ENCODE measurements at regions not wholly inside any gene's neighbourhood (a gene's known extent, or its start where the extent isn't known, plus 50 kb on each side); places are given as distances from the start of the nearest gene placed in this dataset.

GRCh38 chr1:96355521-96355920, 366.1 kb upstream of the PTBP2 start:
- Mint-ChIP-seq H3K36me3 (ENCODE audit: low read depth) (no peaks in the 10 kb centered on the region), H3K4me3 (no peak overlapping the region), H3K27ac (no peak overlapping the region), H3K4me1 (no peaks in the 10 kb centered on the region), H3K9me3 (no peaks in the 10 kb centered on the region), H3K27me3 (peaks cover 2% of the 10 kb centered on the region)
- ChIA-PET POLR2A (no interaction called here), CTCF (interaction anchor here (0.5 kb wide), 1 partner anchor 76 kb away, joined by 3 read pairs; no protein-coding TSS in a partner anchor)
- no peak for DNase-seq

GRCh38 chr1:96355961-96356360, 365.6 kb upstream of the PTBP2 start:
- ChIA-PET POLR2A (no interaction called here), CTCF (no interaction called here)
- Mint-ChIP-seq H3K36me3 (ENCODE audit: low read depth) (no peaks in the 10 kb centered on the region), H3K4me1 (no peaks in the 10 kb centered on the region), H3K4me3 (no peak overlapping the region), H3K27ac (no peak overlapping the region), H3K9me3 (no peaks in the 10 kb centered on the region), H3K27me3 (peaks cover 2% of the 10 kb centered on the region)
- no peak for DNase-seq

- Mint-ChIP-seq H3K27ac (no peak overlapping the region), H3K4me3 (no peak overlapping the region), H3K9me3 (no peaks in the 10 kb centered on the region), H3K27me3 (peaks cover 2% of the 10 kb centered on the region), H3K36me3 (ENCODE audit: low read depth) (no peaks in the 10 kb centered on the region), H3K4me1 (peaks cover 2% of the 10 kb centered on the region)
- DNase-seq, result no peak
- CTCF ChIA-PET, result interaction anchor here (0.6 kb wide), 1 partner anchor 11 kb away, joined by 3 read pairs; no protein-coding TSS in a partner anchor
- POLR2A ChIA-PET, result no interaction called here
Observed at GRCh38 chr1:96357141-96357765, 364.3 kb upstream of the PTBP2 start.

- DNase-seq, result no peak
- H3K9me3 Mint-ChIP-seq, result no peaks in the 10 kb centered on the region
- ChIA-PET CTCF (no interaction called here), POLR2A (no interaction called here)
- peaks cover 2% of the 10 kb centered on the region for H3K27me3 Mint-ChIP-seq
- no peaks in the 10 kb centered on the region for H3K36me3 Mint-ChIP-seq (ENCODE audit: low read depth)
- no peak overlapping the region for H3K27ac Mint-ChIP-seq
- H3K4me3 Mint-ChIP-seq, result no peak overlapping the region
- peaks cover 8% of the 10 kb centered on the region for H3K4me1 Mint-ChIP-seq
Observed at GRCh38 chr1:96358057-96358456, 363.5 kb upstream of the PTBP2 start.

DNA sequence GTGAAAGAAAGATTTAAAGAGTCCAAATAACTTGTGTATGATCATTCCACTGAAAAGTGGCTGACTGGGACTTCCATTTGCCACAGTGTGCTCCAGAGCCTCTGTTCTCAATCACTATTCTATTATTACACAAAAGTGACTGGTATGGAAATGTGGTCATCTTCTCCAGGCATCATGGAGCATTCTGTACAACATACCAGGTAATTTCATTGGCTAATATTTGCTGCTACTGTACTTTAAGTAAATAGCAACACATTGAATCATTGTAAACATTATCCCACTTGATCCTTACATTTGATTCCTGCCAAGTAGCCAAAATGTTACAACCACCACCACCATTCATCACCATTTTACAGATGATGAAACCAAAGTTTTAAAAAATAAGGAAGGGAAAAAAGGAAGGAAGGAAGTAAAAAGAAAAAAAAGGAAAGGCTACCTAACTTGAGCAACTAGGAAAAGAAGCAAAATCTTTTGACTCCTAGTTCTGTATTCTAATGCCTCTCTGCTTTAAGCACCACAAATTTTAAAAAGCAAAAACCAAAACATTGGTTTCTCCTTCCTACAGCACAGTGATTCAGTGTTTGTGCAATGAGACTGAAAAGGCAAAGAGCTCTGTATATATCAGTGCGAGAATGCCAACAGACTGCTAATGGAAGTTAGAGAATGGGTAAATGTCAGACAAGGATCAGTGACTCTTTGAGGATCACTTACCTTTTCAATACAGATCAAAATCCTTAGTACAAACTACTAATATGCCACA, 361.4 kb upstream of the PTBP2 start:
- H3K4me1 Mint-ChIP-seq, result peaks cover 8% of the 10 kb centered on the region
- H3K9me3 Mint-ChIP-seq, result no peaks in the 10 kb centered on the region
- H3K36me3 Mint-ChIP-seq (ENCODE audit: low read depth), result no peaks in the 10 kb centered on the region
- H3K27ac Mint-ChIP-seq, result no peak overlapping the region
- H3K4me3 Mint-ChIP-seq, result no peak overlapping the region
- ChIA-PET CTCF (no interaction called here), POLR2A (no interaction called here)
- H3K27me3 Mint-ChIP-seq, result no peaks in the 10 kb centered on the region
- DNase-seq, result no peak

DNA sequence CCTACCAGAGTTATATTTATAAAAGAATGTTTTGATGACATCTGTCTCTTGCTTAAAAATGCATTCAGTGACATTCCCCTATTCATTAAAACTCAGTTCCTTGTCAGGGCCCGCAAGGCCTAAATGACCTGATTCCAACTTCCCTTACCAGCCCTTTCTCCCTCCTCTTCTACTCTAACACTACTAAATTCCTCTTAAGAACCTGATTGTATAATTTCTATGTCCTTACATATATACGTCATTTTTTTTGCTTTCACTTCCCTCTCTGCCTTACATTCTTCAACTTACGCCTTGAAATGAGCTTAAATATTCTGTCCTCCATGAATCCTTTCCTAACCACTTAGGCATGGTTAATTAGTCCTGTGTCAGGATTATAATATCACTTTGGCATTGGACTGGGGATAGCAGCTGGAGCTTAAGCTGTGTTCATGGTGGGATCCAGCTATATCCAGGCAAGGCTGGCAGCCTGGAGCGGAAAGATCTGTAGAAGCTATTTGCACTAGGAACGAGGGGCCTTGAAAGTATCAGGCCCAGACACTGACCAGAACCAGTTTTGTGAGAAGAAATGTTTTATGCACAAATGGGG, 360.2 kb upstream of the PTBP2 start:
- Mint-ChIP-seq H3K27ac (no peak overlapping the region), H3K36me3 (ENCODE audit: low read depth) (no peaks in the 10 kb centered on the region), H3K27me3 (no peaks in the 10 kb centered on the region), H3K4me1 (peaks cover 8% of the 10 kb centered on the region), H3K9me3 (no peaks in the 10 kb centered on the region), H3K4me3 (no peak overlapping the region)
- ChIA-PET POLR2A (no interaction called here), CTCF (no interaction called here)
- no peak for DNase-seq

DNA sequence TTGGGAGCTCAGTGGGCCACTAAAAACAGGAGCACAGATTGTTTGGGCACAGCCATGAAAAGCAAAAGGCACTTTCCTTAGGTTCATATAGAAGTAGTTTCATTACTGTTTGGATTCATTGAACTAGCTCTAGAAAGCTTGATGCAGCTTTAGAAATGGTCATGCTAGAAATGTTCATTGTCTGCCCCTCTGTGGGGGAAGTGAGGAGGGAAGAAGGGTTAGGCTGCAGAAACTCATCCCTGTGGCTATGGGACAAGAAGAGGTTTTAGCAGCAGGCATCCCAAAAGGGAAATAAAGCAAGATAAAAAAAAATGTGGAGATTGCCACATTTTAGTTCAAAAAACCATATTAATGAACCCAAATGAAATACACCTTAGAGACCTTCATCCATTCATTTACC, 359.6 kb upstream of the PTBP2 start:
- ChIA-PET CTCF (no interaction called here), POLR2A (no interaction called here)
- Mint-ChIP-seq H3K9me3 (no peaks in the 10 kb centered on the region), H3K4me3 (no peak overlapping the region), H3K4me1 (peaks cover 8% of the 10 kb centered on the region), H3K36me3 (ENCODE audit: low read depth) (no peaks in the 10 kb centered on the region), H3K27ac (no peak overlapping the region), H3K27me3 (no peaks in the 10 kb centered on the region)
- no peak for DNase-seq

- Mint-ChIP-seq H3K27ac (peak overlapping the region; percentile 57), H3K4me1 (peaks cover 8% of the 10 kb centered on the region), H3K36me3 (ENCODE audit: low read depth) (no peaks in the 10 kb centered on the region), H3K27me3 (no peaks in the 10 kb centered on the region), H3K4me3 (no peak overlapping the region), H3K9me3 (no peaks in the 10 kb centered on the region)
- no peak for DNase-seq
- ChIA-PET POLR2A (no interaction called here), CTCF (no interaction called here)
Observed at GRCh38 chr1:96362623-96363022, 359.0 kb upstream of the PTBP2 start.

DNA sequence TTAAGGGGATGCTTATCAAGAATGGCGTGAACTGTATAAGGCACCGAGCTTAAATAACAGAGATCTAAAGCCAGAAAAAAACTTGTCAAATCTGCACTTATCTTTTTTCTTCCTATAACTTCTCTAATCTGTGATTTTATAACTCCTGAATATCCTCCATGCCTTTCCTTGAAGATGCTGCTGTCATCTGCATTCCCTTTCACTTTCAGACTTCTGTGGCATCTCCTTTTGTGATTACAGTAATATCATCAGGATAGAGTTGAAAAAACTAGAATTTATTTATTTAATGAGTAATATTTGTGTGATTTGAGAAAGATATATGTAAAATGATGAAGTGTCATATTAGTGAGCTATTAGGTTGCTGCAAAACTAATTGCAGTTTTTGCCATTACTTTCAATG, 357.8 kb upstream of the PTBP2 start:
- H3K9me3 Mint-ChIP-seq, result no peaks in the 10 kb centered on the region
- H3K27me3 Mint-ChIP-seq, result no peaks in the 10 kb centered on the region
- peaks cover 8% of the 10 kb centered on the region for H3K4me1 Mint-ChIP-seq
- no peak overlapping the region for H3K27ac Mint-ChIP-seq
- ChIA-PET POLR2A (no interaction called here), CTCF (no interaction called here)
- DNase-seq, result no peak
- H3K4me3 Mint-ChIP-seq, result no peak overlapping the region
- no peaks in the 10 kb centered on the region for H3K36me3 Mint-ChIP-seq (ENCODE audit: low read depth)

DNA sequence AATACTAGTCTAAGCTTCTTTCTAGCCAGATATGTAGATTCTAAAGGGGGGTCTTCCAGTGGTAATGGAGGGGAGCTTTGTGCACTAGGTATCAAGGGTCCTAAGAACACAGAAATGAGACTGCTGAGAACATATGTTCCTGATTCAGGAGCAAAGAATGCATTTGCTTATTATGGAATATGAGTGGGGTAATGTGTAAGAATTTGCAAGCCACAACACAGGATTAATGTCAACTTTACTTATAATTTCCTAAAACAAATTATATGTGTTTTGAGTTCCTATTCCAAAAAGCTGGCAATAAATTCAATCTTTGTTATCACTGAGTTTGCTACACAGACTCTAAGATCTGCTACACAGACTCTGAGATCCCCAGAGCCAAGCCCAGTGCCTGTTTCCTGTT, 357.0 kb upstream of the PTBP2 start:
- Mint-ChIP-seq H3K27ac (no peak overlapping the region), H3K36me3 (ENCODE audit: low read depth) (no peaks in the 10 kb centered on the region), H3K4me3 (no peak overlapping the region), H3K9me3 (no peaks in the 10 kb centered on the region), H3K27me3 (no peaks in the 10 kb centered on the region), H3K4me1 (peaks cover 8% of the 10 kb centered on the region)
- DNase-seq, result no peak
- ChIA-PET CTCF (no interaction called here), POLR2A (no interaction called here)

- no peak overlapping the region for H3K27ac Mint-ChIP-seq
Observed at GRCh38 chr1:96365076-96365475, 356.5 kb upstream of the PTBP2 start.

DNA sequence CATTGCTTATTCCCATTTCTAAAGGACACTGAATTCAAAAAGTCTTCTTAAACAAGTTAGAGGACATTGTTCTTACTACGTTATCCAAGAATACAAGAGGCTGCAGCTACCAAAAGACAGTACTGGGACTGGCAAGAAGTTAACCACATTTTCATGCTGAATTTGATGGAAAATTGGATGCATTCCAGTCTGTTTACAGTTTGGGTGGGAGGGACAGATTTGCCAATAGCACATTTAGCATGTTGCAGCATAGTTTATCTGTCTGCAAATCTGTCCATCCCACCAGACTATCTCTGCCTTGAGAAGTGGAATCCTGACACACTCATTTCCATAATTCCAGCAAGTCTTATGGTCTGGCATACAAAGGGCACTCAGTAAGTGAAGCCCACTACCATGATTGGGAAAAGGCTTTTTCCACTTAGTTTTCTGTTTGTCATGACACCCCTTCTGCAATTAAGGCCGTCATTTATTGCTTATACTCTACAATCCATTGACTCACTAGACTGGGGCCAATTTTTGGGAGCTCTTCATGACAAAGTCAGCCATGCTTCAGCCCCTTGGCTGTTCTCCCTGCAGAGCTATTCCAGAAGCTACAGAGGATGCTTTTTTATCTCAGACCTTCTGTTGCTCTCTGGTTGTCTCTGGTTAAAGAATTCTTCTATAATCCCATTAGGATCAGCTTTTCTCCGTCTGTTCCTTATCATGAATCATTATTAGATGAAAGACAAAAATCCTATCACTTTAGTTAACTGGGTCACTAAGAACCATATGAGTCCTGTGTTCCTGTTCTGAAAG, 355.8 kb upstream of the PTBP2 start:
- Mint-ChIP-seq H3K27ac (no peak overlapping the region), H3K27me3 (no peaks in the 10 kb centered on the region), H3K9me3 (no peaks in the 10 kb centered on the region), H3K36me3 (ENCODE audit: low read depth) (no peaks in the 10 kb centered on the region), H3K4me3 (no peak overlapping the region), H3K4me1 (peaks cover 8% of the 10 kb centered on the region)
- no peak for DNase-seq
- ChIA-PET CTCF (no interaction called here), POLR2A (no interaction called here)

More at GRCh38 chr1:96365076-96365475, 356.5 kb upstream of the PTBP2 start:
- Mint-ChIP-seq H3K9me3 (no peaks in the 10 kb centered on the region), H3K4me1 (peaks cover 8% of the 10 kb centered on the region), H3K36me3 (ENCODE audit: low read depth) (no peaks in the 10 kb centered on the region), H3K4me3 (no peak overlapping the region), H3K27me3 (no peaks in the 10 kb centered on the region)
- POLR2A ChIA-PET, result no interaction called here
- DNase-seq, result no peak
- CTCF ChIA-PET, result no interaction called here

GRCh38 chr1:96366516-96366915, 355.1 kb upstream of the PTBP2 start:
- no peak overlapping the region for H3K27ac Mint-ChIP-seq
- ChIA-PET CTCF (interaction anchor here (0.6 kb wide), 1 partner anchor 222 kb away, joined by 3 read pairs; no protein-coding TSS in a partner anchor), POLR2A (no interaction called here)
- no peaks in the 10 kb centered on the region for H3K27me3 Mint-ChIP-seq
- H3K9me3 Mint-ChIP-seq, result no peaks in the 10 kb centered on the region
- DNase-seq, result no peak
- H3K36me3 Mint-ChIP-seq (ENCODE audit: low read depth), result no peaks in the 10 kb centered on the region
- peaks cover 8% of the 10 kb centered on the region for H3K4me1 Mint-ChIP-seq
- H3K4me3 Mint-ChIP-seq, result no peak overlapping the region
